Embryonic facial prominence (tissue), 1 donor: ENCODE measurements at regions not wholly inside any gene's neighbourhood (a gene's known extent, or its start where the extent isn't known, plus 50 kb on each side); places are given as distances from the start of the nearest gene placed in this dataset.

Experiments
- DNase-seq: peaks from one replicate; pipeline ENCODE4 v3.0.0-alpha.2; 2016; ENCODE audit errors: extremely low spot score

DNA sequence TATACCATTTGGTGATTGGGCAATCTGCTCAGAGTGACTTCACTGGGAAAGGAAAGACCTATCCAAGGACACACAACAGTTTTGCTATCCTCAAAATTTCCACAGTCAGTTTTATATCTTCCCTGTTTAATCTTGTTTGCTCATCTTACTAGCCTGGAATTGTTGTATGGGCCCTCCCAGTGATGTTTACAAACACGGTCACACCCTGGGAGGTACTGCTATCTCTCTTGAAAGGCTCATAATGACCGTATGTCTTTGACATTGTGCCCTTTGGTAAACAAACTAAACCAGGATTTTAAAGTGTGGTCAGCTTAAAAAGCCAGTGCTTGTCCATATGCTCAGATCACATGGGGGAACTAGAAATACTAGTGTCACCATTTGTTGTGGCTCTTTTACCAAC, 277.0 kb downstream of the CDH2 start:
- no peak for DNase-seq

DNA sequence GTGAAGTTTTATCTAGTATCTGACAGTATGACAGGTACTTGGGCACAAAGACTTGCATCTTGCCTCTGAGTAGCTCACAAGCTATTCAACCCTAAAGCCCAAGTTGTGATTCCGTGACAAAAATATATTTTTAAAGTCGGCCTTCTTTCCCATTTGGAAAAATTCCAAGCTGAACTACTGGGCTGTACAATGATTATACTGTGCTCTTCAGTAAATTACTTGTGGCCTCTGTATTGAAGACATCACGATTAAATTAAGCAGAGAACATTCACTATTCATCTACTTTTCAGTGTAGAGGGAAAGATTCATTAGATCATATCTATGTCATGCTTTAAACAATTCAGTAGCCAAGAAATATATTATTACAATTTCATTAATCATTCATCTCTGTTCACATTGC, 282.2 kb downstream of the CDH2 start:
- DNase-seq = no peak

DNA sequence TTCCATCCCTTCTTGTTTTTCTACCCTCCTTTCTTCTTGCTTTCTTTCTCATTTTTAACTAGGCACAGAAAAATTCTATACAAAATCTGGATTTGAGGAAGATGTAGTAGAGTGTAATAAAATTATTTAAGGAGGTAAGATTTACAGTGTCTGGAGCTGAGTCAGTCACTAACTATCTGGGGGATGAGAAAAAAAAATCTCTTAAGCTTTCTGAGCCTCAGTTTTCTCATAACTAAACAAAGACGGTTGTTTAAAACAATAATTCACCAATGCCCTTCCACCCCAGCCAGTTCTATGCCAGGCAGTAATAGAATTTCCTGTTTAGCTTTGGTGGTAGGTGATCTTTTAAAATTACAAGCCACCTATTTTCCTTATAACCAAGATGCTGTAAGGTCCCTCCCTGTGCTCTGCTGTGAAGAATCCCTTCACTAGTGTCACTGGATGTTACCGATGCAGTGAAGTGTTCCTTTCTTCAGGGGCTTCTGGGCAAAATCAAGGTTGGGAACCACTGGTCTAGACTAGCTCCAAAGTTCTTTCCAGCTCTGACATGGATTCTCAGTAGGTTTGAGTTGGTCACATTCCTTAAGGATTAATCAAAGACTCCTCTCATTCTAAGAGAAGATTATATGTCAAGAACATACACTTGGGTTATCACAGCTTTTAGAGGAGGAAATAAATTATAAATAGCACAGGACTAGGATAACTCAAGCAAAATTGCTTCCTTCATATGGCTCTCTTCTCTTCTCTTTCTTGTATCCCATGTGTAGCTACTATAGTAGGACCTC, 289.0 kb downstream of the CDH2 start:
- DNase-seq = no peak

DNA sequence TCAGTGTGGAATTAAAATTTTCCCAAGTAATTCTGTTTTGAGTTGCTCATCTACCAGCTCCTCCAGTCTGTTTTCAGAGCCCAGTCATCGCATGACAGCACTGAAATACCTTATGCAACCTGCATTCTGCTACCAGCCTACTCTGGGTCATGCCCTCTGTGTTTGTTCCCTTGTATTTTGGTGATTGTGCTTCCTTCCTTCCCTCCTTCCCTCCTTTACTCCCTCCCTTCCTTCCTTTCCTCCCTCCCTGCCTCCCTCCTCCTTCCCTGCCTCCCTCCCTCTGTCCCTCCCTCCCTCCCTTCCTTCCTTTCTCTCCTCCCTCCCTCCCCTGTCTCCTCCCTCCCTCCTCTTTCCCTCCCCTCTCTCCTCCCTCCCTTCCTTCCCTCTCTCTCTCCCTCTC, 289.6 kb downstream of the CDH2 start:
- no peak for DNase-seq

DNA sequence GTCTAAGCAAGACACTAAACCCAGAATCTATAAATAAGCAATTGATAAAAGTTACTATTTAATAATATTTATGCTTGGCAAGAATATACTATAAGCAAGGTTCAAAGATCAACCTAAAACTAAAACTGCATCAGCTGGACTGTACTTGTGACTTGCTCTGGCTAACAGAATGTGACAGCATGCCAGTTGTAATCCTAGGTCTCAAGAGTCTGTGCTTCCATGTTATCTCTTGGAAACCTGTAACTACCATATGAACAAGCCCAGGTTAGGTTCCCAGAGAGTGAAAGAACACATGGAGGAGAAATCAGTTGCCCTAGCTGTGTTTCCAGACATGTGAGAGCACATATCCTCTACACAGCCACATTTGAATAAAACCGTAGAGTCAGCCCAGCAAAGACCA, 297.4 kb downstream of the CDH2 start:
- DNase-seq = no peak

DNA sequence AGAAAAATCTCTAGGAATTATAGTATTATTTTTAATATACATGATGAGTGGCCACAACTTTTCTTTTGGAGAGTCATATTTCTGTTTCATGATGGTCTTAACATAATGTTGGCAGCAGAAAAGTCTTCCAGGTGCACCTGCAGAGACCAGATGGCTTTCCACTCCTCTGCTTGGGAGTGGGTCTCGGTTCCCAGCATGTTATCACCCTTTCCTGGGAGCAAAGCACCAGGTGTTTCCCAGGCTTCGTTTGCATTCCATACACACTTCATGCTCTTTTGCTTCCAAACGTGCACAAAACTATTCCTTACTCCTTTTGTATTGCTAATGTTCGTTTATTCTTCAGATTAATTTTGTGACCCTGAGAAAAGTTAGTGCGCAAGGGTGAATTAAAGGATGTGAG, 305.2 kb downstream of the CDH2 start:
- no peak for DNase-seq

DNA sequence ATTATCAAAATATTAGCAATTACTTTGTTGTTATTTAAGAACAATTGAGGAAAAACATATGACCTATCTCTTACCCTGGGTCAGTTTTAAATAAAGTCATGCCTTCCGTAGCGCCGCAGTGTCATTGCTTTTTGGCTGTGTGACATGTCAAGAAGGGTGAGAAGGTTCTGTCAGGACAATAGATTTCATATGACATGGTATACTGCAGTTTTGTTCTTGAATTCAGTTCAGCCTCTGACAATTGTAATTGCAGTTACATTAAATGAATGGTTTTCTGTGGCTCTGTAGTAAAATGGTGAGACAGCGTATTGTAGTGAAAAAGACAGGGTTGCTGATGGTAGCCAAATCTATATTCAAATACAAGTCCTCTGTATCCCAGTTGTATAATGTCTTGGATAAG, 307.2 kb downstream of the CDH2 start:
- DNase-seq = no peak

DNA sequence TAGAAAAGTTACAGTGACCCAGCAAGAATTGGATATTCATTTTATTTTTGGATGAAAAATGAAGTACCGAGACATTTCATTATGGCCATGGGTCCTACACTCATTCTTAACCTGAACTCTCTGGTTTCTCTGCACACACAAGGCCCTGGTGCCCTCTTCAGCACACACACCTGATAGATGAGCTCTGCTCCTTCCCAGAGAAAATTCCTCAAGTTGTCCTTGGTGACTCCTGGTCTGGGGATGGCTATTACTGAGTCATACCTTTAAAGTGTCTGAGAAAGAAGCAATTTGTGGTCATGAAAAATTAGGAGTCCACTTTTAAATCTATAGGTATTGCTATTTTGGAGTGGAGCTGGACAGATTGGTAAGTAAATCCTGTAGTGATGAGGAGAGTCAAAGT, 311.5 kb downstream of the CDH2 start:
- DNase-seq = no peak

DNA sequence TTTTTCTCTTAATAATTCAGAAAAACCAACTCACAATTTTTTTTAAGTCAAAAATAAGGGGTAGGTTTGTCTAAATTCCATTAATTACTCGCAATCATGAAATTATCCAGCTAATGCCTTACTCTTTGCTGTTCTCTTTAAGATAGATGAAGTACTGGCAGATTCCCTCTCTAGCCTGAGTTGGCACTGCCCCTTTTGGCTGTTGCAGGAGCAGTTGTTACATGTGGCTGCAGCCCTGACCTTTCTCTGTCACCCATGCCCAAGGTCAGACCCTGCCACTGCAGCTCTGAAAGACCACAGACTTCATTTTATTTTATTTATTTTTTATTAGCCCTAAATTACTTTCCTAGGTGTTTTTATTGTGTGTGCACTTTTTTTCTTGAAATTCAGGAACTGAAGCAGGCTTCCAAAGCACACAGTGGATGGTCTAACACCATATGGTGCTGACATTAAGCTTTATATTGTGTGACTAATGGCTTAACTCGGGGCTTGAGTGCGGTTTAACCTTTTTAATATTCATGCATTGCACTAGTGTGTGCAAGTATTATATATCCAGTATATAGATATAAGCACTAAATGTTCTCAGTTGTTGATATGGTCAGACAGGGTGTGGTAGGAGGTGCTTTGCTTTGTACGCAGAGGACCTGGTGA, 313.0 kb downstream of the CDH2 start:
- no peak for DNase-seq

DNA sequence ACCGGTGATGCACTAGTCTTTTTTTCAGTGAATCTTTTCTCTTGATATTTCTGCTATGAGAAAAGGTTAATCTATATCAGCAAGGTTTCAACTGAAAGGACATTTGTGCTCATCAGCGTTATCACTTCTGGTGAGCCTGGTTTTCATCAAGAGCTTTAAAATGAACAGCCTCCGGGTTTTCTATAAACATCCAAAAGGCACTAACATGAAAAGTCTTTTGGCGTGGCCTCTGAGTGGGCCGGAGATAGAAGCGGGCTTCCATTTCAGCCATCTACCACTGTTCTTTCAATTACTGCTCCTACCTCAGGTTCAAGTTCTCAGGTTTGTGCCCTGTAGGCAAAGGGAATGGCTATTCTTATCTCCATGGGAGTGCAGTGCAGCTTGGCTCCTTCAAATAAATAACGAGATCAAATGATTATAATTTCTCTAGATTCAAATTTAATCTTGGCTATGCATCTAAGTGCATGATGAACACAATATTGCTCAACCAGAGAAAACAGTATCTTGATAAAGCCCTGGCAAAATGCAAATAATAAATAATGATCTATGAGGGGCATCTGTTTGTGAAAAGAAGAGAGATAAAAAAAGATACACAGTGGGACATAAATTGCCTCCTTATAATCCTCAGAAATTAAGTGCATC, 314.8 kb downstream of the CDH2 start:
- no peak for DNase-seq

DNA sequence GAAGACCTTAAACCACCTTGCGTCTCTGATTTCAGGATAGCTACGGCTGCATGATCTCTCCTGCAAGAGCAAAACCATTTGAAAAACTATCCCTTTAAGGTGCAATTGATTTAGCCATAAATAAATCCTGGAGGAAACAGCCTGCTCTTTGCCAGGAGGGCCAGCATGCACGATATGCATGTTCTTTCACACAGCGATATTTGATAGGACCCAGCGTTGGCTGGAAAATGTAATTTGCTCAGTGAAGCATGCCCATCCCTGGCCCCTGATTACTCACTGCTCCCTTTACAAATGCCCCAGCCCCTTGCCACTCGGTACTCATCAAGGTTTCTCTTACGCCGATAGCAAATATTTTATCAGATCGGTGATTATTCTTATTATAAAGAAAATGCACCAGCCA, 315.4 kb downstream of the CDH2 start:
- DNase-seq = peak; percentile 17

DNA sequence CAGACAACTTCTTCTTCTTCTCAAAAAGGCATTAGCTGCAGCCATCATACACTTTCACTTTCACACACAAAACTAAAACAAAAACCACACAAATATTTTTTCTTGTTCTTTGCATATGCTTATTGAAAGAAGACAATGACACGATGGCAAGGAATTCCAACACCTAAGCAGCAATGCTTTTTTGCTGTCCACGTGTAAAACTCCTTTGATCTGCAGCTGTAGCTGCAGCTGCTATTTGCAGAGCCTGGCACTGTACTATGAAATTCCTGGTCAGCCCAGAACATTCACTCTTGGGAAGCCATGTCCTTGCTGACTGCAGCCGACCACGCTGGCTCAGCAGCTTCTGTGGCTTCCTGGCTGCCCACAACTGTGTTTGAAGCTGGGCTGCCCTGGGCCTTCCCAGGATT, 316.2 kb downstream of the CDH2 start:
- no peak for DNase-seq

DNA sequence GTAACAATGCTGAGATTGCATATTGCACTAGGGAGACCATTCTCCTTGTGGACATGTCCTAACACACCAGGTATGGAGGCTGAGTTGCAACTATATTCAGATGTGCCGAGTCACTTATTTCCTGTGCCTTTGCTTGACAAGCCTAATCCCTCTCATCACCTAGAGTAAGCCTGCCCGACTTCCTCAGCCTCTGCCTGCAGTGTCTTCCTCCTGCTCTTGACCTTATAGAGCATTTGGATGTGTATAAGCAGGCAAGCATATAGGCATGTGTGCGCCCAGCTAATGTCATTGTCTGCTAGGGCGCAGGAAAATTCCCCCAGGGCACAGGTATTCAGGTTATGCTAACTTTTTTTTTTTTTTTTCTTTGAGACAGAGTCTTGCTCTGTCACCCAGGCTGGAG, 316.9 kb downstream of the CDH2 start:
- DNase-seq = no peak

DNA sequence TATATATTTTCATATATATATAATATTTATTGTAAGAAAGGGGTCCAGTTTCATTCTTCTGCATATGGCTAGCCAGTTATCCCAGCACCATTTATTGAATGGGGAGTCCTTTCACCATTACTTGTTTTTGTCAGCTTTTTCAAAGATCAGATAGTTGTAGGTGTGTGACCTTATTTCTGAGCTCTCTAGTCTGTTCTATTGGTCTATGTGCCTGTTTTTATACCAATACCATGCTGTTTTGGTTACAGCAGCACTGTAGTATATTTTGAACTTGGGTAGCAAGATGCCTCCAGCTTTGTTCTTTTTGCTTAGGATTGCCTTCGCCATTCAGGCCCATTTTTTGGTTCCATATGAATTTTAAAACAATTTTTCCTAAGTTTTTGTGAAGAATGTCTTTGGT, 320.1 kb downstream of the CDH2 start:
- DNase-seq = no peak

DNA sequence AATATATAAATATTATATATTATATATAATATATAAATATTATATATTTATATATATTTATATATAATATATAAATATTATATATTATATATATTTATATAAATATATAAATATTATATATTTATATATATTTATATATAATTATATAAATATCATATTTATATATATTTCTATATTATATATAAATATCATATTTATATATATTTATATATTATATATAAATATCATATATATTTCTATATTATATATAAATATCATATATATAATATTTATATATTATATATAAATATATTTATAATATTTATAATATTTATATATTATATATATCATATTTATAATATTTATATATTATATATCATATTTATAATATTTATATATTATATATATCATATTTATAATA, 321.4 kb downstream of the CDH2 start:
- peak; percentile 31 for DNase-seq

DNA sequence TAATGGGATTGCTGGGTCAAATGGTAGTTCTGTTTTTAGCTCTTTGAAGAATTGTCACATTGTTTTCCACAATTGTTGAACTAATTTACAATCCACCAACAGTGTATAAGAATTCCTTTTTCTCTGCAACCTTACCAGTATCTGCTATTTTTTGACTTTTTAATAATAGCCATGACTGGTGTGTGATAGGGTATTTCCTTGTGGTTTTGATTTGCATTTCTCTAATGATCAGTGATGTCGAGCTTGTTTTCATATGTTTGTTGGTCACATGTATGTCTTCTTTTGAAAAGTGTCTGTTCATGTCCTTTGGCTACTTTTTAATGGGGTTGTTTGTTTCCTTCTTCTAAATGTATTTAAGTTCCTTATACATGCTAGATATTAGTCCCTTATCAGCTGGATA, 322.3 kb downstream of the CDH2 start:
- no peak for DNase-seq

DNA sequence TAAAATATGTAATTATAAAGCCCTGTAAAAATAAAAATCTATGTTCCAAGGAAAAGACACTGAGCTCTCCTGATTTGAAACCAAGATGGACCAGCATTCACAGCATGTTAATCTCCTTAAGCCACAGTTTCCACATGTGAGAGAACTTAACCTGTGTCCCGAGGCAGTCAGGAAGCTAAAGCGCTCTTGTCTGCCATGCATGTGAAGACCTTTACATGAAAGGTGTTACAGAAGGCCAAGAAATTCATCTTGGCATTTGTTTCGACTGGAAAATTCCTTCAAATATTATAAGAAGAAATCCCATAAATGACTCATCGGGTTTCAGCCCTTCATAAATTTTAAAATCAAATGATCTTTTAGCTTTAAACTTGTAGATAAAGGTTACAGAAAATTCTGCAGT, 328.6 kb downstream of the CDH2 start:
- no peak for DNase-seq

DNA sequence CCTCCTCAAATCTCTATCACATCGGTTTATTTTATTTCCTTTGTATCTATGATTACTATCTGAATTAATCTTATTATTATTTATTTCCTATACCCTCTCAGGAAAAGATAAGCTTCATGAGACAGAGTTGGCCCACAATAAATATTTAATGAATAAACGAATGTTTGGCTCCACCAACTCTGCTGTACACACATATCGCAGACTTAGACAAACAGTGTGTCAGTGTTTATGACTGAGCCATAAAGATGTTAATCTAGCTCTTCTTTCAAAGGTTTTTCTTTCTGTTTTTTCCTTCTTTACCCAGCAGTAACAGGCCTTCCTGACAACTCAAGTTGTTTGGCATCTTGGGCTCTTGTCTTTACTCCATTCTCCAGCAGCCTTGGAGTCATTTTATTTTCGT, 329.5 kb downstream of the CDH2 start:
- DNase-seq = no peak

DNA sequence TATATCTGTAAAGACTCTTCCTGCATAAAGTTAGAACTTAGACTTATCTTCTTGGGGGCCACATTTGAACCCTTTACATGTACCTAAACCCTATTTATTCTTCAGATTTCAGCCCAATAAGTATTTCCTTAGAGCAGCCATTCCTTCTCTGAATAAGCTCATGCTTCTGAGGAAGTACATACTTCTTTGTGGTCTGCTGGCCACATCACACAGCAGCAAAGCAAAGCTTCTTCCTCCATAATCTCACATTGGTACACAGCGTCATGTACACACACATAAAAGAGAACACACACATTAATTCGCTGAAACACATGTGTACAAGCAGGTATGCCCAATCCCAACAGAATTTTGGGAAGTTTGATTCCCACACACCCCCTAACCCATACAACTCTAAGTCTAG, 331.0 kb downstream of the CDH2 start:
- DNase-seq = no peak

DNA sequence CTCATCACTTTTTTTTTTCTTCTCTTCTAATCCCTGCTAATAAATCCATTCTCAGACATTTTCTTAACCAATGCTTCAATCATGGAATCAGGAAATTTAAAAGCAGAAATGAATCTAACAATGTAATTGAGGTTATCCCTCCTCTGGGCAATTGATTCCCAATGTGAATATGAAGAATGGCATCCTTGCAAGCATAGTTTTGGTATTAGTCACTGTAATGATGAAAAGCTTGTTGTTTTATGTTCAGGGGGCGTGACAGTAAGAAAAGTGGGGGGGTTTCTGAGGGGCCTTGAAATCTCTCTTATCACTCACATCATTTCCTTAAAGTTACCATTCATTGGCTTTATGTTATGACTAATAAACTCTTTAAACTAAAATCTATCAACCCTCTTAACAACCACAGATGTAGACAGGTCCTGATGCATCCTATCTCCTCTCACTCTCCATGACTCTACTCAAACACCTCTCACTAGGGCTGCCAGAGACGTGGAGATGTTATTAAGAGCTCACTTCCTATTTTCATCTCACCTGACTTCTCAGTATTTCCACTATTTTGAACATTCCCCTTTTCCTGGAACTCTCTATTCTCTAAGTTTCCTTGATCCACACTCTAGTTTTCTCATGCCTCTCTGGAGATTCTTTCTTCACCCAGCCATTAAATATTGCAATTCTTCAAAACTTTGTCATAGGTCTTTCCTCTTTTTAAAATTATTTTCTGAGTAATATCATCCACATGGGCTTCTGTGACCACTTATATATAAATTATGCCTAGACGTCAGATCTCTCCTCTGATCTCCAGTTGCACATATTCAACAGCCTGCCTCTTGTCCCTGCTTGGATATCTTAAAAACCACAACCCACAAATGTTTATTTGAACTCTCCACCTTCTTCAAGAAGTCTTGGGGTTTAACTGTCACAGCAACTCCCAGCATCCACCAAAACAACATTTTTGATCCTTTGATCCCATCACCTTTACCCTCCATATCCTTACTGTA, 332.9 kb downstream of the CDH2 start:
- no peak for DNase-seq

DNA sequence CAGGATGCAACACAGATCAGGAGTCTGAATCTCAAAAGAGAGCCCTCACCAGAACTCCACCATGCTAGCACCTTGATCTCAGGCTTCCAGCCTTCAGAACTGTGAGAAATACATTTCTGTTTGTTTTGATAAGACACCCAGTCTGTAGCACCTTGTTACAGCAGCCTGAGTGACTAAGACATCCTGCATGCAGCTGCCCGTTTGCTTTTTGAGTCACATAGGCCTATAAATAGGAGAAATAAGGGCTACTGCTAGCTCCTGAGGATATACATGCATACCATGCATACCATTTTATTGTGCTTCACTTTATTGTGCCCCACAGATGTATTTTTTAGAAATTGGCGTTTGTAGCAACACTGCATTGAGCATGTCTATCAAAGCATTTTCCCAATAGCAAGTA, 337.8 kb downstream of the CDH2 start:
- no peak for DNase-seq

DNA sequence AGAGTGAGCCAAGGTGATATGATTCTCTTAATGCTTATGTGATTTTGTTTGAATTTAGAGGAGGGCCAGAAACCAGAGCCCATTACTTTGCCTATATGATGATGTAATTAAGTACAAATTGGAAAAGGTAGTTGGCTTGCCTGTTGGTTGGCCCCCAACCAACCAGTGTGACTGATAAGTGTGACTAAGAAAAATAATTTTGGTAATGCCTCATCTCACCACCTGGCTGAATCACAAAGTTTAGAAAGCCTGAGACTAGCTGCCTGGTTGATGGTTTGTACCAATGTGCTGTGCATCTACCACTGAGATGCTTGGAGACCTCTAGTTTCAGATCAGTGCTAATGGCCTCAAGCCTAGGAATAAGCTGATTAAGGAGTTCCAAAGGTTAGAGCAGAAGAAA, 338.7 kb downstream of the CDH2 start:
- no peak for DNase-seq
